Neuronal stem cell (in vitro differentiated cells): ENCODE measurements at regions not wholly inside any gene's neighbourhood (a gene's known extent, or its start where the extent isn't known, plus 50 kb on each side); places are given as distances from the start of the nearest gene placed in this dataset.
A peak's percentile ranks its signal among the peaks of the same experiment; 100 is the strongest.

Experiments
- DNase-seq: peaks from one replicate; pipeline ENCODE4 v3.0.0-alpha.2; 2013; ENCODE audit warnings: low spot score
- H2AFZ ChIP-seq: one replicate; pipeline ENCODE4 v1.6.1; 2013; ENCODE audit warnings: mild to moderate bottlenecking, low read length, inconsistent platforms
- H2AK5ac ChIP-seq: 2 replicates; pipeline ENCODE4 v1.6.1; 2013; ENCODE audit warnings: low read depth, mild to moderate bottlenecking, inconsistent platforms, low read length, moderate library complexity, mixed read lengths
- H2BK120ac ChIP-seq: 2 replicates; pipeline ENCODE4 v1.6.1; 2013; ENCODE audit warnings: low read depth, mild to moderate bottlenecking, inconsistent platforms, low read length, moderate library complexity, mixed read lengths
- H2BK12ac ChIP-seq: one replicate; pipeline ENCODE4 v1.6.1; 2013; ENCODE audit warnings: low read length, inconsistent platforms
- H2BK15ac ChIP-seq: 2 replicates; pipeline ENCODE4 v1.6.1; 2013; ENCODE audit warnings: mild to moderate bottlenecking, low read length, inconsistent platforms, mixed read lengths
- H2BK5ac ChIP-seq: one replicate; pipeline ENCODE4 v1.6.1; 2013; ENCODE audit warnings: inconsistent platforms, mild to moderate bottlenecking, low read length, moderate library complexity
- H3K14ac ChIP-seq: one replicate; pipeline ENCODE4 v1.6.1; 2013; ENCODE audit warnings: low read length, inconsistent platforms
- H3K18ac ChIP-seq: 2 replicates; pipeline ENCODE4 v1.6.1; 2013; ENCODE audit warnings: low read length, inconsistent platforms
- H3K23ac ChIP-seq: 2 replicates; pipeline ENCODE4 v1.6.1; 2013; ENCODE audit warnings: low read depth, mild to moderate bottlenecking, mixed read lengths, low read length, inconsistent platforms; ENCODE audit not compliant: poor library complexity
- H3K27ac ChIP-seq: replicated peaks from 3 replicates; pipeline ENCODE4 v1.5.1; 2013; ENCODE audit warnings: low read length, inconsistent platforms
- H3K27me3 ChIP-seq, 3 experiments: 2 replicates each; pipeline ENCODE4 v1.6.1; 2013; ENCODE audit warnings: low read length in 3 of 3, mild to moderate bottlenecking in 2 of 3, inconsistent platforms in 1 of 3, low read depth in 1 of 3, mixed read lengths in 1 of 3, moderate library complexity in 1 of 3; ENCODE audit not compliant: control insufficient read depth in 3 of 3, insufficient read depth in 3 of 3
- H3K36me3 ChIP-seq, 2 donors: replicated peaks in 1 of 2; 2 replicates each; pipeline ENCODE4 v1.6.1; 2013; ENCODE audit warnings: low read length in 2 of 2; ENCODE audit not compliant: control insufficient read depth in 2 of 2, insufficient read depth in 2 of 2
- H3K4ac ChIP-seq: 2 replicates; pipeline ENCODE4 v1.6.1; 2013; ENCODE audit warnings: inconsistent platforms, mild to moderate bottlenecking, low read length, moderate library complexity
- H3K4me1 ChIP-seq, 2 donors: 1 replicate in 1 of 2; 2 replicates in 1 of 2; pipeline ENCODE4 v1.6.1; 2013; ENCODE audit warnings: low read length in 2 of 2, low read depth in 1 of 2; ENCODE audit not compliant: control insufficient read depth in 2 of 2, insufficient read depth in 1 of 2
- H3K4me2 ChIP-seq: one replicate; pipeline ENCODE4 v1.6.1; 2013; ENCODE audit warnings: mild to moderate bottlenecking, low read length, inconsistent platforms; ENCODE audit not compliant: insufficient read depth, poor library complexity, severe bottlenecking
- H3K4me3 ChIP-seq, 2 donors: 2 replicates each; pipeline ENCODE4 v1.5.1; 2013; ENCODE audit warnings: low read length in 2 of 2, mild to moderate bottlenecking in 2 of 2, inconsistent platforms in 1 of 2, moderate library complexity in 1 of 2
- H3K79me1 ChIP-seq: one replicate; pipeline ENCODE4 v1.6.1; 2013; ENCODE audit warnings: low read depth, mild to moderate bottlenecking, inconsistent platforms, low read length, moderate library complexity
- H3K9ac ChIP-seq: one replicate; pipeline ENCODE4 v1.6.1; 2013; ENCODE audit warnings: mild to moderate bottlenecking, low read depth, low read length, inconsistent platforms; ENCODE audit not compliant: poor library complexity
- H3K9me3 ChIP-seq, 2 donors: replicated peaks in 1 of 2; 2 replicates each; pipeline versions ENCODE3 to v1.6.1; 2013; ENCODE audit warnings: low read length in 2 of 2, mild to moderate bottlenecking in 2 of 2, inconsistent platforms in 1 of 2, low read depth in 1 of 2, mixed read lengths in 1 of 2, moderate library complexity in 1 of 2; ENCODE audit not compliant: control insufficient read depth in 2 of 2, insufficient read depth in 1 of 2
- H4K8ac ChIP-seq: one replicate; pipeline ENCODE4 v1.6.1; 2013; ENCODE audit warnings: low read depth, mild to moderate bottlenecking, inconsistent platforms, low read length, moderate library complexity
- H4K91ac ChIP-seq: one replicate; pipeline ENCODE4 v1.6.1; 2013; ENCODE audit warnings: low read length, low read depth, mild to moderate bottlenecking, inconsistent platforms; ENCODE audit not compliant: poor library complexity
- WGBS, 2 donors: extraction: QIAGEN DNeasy Blood & Tissue Kit; methylation state at CpG; one replicate each; pipeline ENCODE4 v1.1.7; 2013; ENCODE audit warnings: missing lambda C conversion rate in 2 of 2, mixed read lengths in 1 of 2; ENCODE audit not compliant: insufficient read length in 2 of 2, insufficient replicate concordance in 1 of 2; ENCODE audit errors: extremely low coverage in 2 of 2; 5-methylcytosine and 5-hydroxymethylcytosine counted together

DNA sequence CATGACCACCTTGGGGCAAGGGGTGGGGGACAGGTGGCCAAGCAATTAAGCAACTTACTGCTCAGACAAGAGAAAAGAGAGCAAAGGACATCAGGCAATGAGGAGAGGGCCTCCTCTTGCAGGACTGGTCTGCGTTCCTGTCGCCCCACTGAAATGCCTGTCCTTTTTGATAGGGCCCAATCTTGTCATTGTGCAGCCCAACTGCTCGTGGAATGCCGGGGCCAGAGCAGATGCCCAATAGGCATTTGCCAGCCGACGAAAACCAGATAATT is 104.5 kb upstream of the SH3BP4 start:
- DNase-seq: no peak
- H2AK5ac ChIP-seq: peak overlapping the region; percentile 23
- no peaks in the 10 kb centered on the region for H3K79me1 ChIP-seq
- no peak overlapping the region for H3K9ac ChIP-seq
- H3K4me1 ChIP-seq: peaks cover 12 to 13% of the 10 kb centered on the region in 2 donors
- H2AFZ ChIP-seq: no peak overlapping the region
- no peak overlapping the region for H4K91ac ChIP-seq
- H3K18ac ChIP-seq: no peak overlapping the region
- no peaks in the 10 kb centered on the region for H3K36me3 ChIP-seq
- no CpG with 5 or more reads among the region's 6 CpGs for WGBS, 2 donors
- no peak overlapping the region for H3K14ac ChIP-seq
- no peaks in the 10 kb centered on the region for H3K27me3 ChIP-seq
- peaks cover 0 to 6% of the 10 kb centered on the region in 2 donors for H3K9me3 ChIP-seq
- no peak overlapping the region for H3K4me2 ChIP-seq
- H2BK5ac ChIP-seq: no peak overlapping the region
- H3K23ac ChIP-seq: no peak overlapping the region
- H4K8ac ChIP-seq: no peak overlapping the region
- H3K4ac ChIP-seq: no peak overlapping the region
- no peak overlapping the region for H2BK12ac ChIP-seq
- no peak overlapping the region for H3K27ac ChIP-seq
- H2BK15ac ChIP-seq: peak overlapping the region; percentile 80
- no peak overlapping the region for H2BK120ac ChIP-seq
- no peak overlapping the region for H3K4me3 ChIP-seq

DNA sequence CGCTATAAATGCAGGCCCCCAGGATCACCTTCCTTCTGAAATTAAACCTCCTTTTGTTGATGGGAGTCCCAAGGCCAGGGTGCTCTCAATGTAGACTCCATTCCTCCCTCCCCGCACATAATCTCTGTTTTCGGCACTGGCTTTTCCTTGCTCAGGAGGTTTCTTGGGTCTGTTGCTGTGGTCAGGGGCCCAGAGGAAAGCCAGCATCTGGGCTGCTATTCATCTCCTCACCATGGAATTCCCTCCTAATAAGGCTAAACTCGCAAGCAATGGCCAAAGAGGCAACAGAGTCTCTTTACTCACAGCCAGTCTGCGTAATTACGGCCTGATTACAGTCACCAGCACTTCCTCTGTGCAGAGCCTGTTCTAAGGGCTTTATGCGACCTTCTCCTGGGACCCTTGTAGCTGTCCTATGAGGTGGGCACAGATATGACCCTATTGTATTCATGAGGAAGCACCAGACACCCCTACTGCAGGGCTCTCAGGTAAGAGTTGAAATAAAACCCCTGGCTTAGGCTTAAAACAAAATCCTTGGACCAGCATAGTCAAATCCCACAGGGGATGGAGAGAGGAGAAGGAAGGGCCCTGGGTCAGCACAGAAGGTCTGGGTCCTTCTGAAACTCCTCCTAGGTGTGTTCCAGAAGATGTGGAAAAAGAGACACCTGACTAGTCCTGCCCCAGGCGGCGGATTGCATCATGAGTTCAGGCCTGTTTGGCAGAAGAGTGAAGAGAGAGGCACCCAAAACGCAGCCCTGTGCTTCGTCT is 105.0 kb upstream of the SH3BP4 start:
- no peak overlapping the region for H3K4me2 ChIP-seq
- no peak overlapping the region for H4K8ac ChIP-seq
- no peaks in the 10 kb centered on the region for H3K79me1 ChIP-seq
- no peak overlapping the region for H3K14ac ChIP-seq
- H3K9me3 ChIP-seq: peaks cover 0 to 6% of the 10 kb centered on the region in 2 donors
- no peak overlapping the region for H3K4ac ChIP-seq
- no peak for DNase-seq
- no peaks in the 10 kb centered on the region for H3K36me3 ChIP-seq
- peak overlapping the region; percentile 23 for H2AK5ac ChIP-seq
- H3K27me3 ChIP-seq: no peaks in the 10 kb centered on the region
- H3K18ac ChIP-seq: no peak overlapping the region
- no peak overlapping the region for H2BK5ac ChIP-seq
- no peak overlapping the region for H2BK12ac ChIP-seq
- H3K9ac ChIP-seq: no peak overlapping the region
- H3K23ac ChIP-seq: no peak overlapping the region
- peaks cover 12 to 13% of the 10 kb centered on the region in 2 donors for H3K4me1 ChIP-seq
- H4K91ac ChIP-seq: no peak overlapping the region
- H2AFZ ChIP-seq: peak overlapping the region; percentile 25
- H3K27ac ChIP-seq: no peak overlapping the region
- WGBS, 2 donors: no CpG with 5 or more reads among the region's 11 CpGs
- H3K4me3 ChIP-seq: no peak overlapping the region
- peak overlapping the region; percentile 80 for H2BK15ac ChIP-seq
- no peak overlapping the region for H2BK120ac ChIP-seq

DNA sequence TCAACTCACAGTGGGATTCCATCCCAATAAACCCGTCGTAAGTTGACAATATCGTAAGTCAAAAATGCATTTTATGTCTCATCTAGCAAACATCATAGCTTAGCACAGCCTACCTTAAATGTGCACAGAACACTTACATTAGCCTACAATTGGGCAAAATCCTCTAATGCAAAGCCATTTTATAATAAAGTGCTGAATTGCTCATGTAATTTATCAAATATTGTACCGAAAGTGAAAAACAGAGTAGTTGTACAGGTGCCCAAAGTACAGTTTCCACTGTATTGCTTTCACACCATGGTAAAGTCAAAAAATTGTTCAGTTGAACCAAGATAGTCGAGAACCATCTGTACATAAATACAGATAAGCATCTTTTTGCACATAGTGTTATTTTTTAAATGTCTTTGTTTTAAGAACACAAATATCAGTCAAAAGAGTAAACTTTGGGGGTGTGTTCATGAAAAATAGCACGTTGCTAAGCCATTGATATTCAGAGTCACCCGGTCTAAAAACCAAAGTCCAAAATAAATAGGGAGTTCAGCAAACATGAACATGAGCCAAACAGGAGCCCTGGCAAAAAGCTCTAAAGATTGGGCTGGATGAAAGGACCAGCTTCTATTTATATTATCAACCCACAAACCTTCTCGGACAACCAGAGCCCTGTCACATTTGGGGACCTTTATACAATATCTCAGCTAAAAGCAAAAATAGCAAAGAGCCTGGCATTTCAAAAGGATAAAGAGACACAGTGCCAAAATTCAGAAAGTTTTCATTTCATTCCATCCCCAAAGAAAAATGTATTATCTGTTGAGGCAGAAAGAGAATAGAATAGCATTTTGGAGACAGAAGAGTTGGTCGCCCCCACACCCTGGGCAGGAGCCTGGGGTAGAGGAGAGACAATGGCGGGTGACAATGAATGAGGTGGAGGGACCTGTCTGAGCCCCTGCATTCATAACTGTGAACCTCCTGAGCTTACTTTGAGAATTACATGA is 105.9 kb upstream of the SH3BP4 start:
- H3K9me3 ChIP-seq: peaks cover 0 to 6% of the 10 kb centered on the region in 2 donors
- no peak overlapping the region for H3K27ac ChIP-seq
- H2BK15ac ChIP-seq: no peak overlapping the region
- H3K4me2 ChIP-seq: no peak overlapping the region
- H3K23ac ChIP-seq: no peak overlapping the region
- WGBS, 2 donors: no CpG with 5 or more reads among the region's 10 CpGs
- H3K4ac ChIP-seq: no peak overlapping the region
- H2AK5ac ChIP-seq: no peak overlapping the region
- no peak overlapping the region for H2BK120ac ChIP-seq
- H3K4me3 ChIP-seq: no peak overlapping the region
- no peak overlapping the region for H4K8ac ChIP-seq
- no peak overlapping the region for H2BK12ac ChIP-seq
- H3K14ac ChIP-seq: no peak overlapping the region
- DNase-seq: no peak
- no peaks in the 10 kb centered on the region for H3K27me3 ChIP-seq
- H3K4me1 ChIP-seq: peaks cover 17 to 18% of the 10 kb centered on the region in 2 donors
- H3K9ac ChIP-seq: no peak overlapping the region
- no peaks in the 10 kb centered on the region for H3K79me1 ChIP-seq
- no peak overlapping the region for H2BK5ac ChIP-seq
- peak overlapping the region; percentile 25 for H2AFZ ChIP-seq
- H3K36me3 ChIP-seq: no peaks in the 10 kb centered on the region
- H3K18ac ChIP-seq: no peak overlapping the region
- no peak overlapping the region for H4K91ac ChIP-seq

DNA sequence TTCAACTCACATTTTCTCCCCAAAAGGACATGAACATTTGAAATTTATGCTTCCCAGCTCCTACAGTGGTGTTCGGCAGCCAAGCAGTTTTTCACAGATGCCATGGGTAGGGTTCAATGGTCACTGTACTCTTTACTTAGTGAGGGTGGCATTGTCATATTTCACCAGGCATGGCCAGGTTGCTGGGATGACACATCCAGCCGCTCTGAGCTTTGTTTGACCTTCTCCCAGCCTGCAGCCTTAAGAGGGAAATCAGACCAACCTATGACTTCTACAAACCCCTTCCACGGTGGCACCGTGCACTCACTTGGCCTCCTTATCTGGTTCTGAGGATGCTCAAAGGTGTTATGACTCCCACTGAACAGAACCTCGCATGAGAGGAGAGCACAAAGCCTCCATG is 108.4 kb upstream of the SH3BP4 start:
- H2AFZ ChIP-seq: no peak overlapping the region
- peaks cover 0 to 11% of the 10 kb centered on the region in 2 donors for H3K9me3 ChIP-seq
- H3K4me1 ChIP-seq: peaks cover 17 to 26% of the 10 kb centered on the region in 2 donors
- H3K4me3 ChIP-seq: no peak overlapping the region
- H3K79me1 ChIP-seq: no peaks in the 10 kb centered on the region
- no peak overlapping the region for H2BK15ac ChIP-seq
- H3K23ac ChIP-seq: no peak overlapping the region
- H3K27me3 ChIP-seq: no peaks in the 10 kb centered on the region
- no peak overlapping the region for H4K91ac ChIP-seq
- H3K9ac ChIP-seq: no peak overlapping the region
- WGBS, 2 donors: no CpG with 5 or more reads among the region's 5 CpGs
- no peak overlapping the region for H3K27ac ChIP-seq
- H3K14ac ChIP-seq: no peak overlapping the region
- H3K4me2 ChIP-seq: no peak overlapping the region
- DNase-seq: no peak
- H2BK120ac ChIP-seq: no peak overlapping the region
- no peak overlapping the region for H2AK5ac ChIP-seq
- no peak overlapping the region for H2BK5ac ChIP-seq
- H3K4ac ChIP-seq: no peak overlapping the region
- peak overlapping the region; percentile 0 for H3K18ac ChIP-seq
- H2BK12ac ChIP-seq: no peak overlapping the region
- H4K8ac ChIP-seq: no peak overlapping the region
- no peaks in the 10 kb centered on the region for H3K36me3 ChIP-seq
